ENCODE measurements at regions not wholly inside any gene's neighbourhood (a gene's known extent, or its start where the extent isn't known, plus 50 kb on each side); places are given as distances from the start of the nearest gene placed in this dataset.

DNA sequence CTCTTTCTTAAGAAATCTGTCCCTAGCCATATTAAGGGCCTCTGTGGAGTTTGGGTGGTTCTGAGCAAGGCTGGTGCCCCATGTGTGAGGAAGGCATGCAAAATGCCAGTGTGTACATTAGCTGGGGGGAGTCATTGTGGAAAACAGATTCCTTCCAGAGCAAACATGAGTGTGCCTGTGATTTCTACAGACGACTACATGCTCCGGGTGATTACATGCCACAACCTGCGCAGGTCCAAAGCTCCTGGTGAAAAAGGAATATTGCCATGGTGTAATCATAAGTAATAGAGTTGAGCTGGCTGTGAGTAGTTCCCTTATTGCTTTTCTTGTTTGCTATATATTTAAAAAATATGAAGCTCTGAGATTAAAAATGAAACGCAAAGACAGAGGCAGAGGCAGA is 102.1 kb downstream of the ACER2 start:
- Histone ChIP-seq H2AFZ (ENCODE audit: low read length) (no peak overlapping the region), H3K9me2 (ENCODE audit: low read depth, low read length) (no peaks in the 10 kb centered on the region), H3K79me2 (ENCODE audit: insufficient read depth, low read length) (no peaks in the 10 kb centered on the region), H3K4me1 (ENCODE audit: insufficient read depth, low read length, severe bottlenecking) (no peaks in the 10 kb centered on the region), H3F3A (ENCODE audit: insufficient read depth, low read length) (no peaks in the 10 kb centered on the region), H3K36me3 (ENCODE audit: insufficient read depth, low read length) (no peaks in the 10 kb centered on the region), H4K20me1 (ENCODE audit: insufficient read depth, low read length) (no peaks in the 10 kb centered on the region), H3K9ac (ENCODE audit: low read length) (no peak overlapping the region), H3K27me3 (ENCODE audit: insufficient read depth, low read length) (no peaks in the 10 kb centered on the region), H3K9me3 (ENCODE audit: low read length) (no peaks in the 10 kb centered on the region), H3K27ac (ENCODE audit: low read depth, low read length, poor library complexity, severe bottlenecking) (no peak overlapping the region), H3K4me3 (ENCODE audit: low read depth, low read length, poor library complexity, severe bottlenecking) (no peak overlapping the region), H3K4me2 (ENCODE audit: low read length) (no peak overlapping the region)
- no peak for TF ChIP-seq EZH2 (IDR thresholded peaks at IDR 0.05; ENCODE audit: borderline replicate concordance, low read length)
- TF ChIP-seq, protein P1, sequence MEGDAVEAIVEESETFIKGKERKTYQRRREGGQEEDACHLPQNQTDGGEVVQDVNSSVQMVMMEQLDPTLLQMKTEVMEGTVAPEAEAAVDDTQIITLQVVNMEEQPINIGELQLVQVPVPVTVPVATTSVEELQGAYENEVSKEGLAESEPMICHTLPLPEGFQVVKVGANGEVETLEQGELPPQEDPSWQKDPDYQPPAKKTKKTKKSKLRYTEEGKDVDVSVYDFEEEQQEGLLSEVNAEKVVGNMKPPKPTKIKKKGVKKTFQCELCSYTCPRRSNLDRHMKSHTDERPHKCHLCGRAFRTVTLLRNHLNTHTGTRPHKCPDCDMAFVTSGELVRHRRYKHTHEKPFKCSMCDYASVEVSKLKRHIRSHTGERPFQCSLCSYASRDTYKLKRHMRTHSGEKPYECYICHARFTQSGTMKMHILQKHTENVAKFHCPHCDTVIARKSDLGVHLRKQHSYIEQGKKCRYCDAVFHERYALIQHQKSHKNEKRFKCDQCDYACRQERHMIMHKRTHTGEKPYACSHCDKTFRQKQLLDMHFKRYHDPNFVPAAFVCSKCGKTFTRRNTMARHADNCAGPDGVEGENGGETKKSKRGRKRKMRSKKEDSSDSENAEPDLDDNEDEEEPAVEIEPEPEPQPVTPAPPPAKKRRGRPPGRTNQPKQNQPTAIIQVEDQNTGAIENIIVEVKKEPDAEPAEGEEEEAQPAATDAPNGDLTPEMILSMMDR (IDR thresholded peaks at IDR 0.05; ENCODE audit: low read length) = no peak
